ENCODE measurements at regions not wholly inside any gene's neighbourhood (a gene's known extent, or its start where the extent isn't known, plus 50 kb on each side); places are given as distances from the start of the nearest gene placed in this dataset.

GRCh38 chr2:225177098-225177497, 134.8 kb upstream of the DOCK10 start (continued):
- TF ChIP-seq CREM (IDR thresholded peaks at IDR 0.05; ENCODE audit: low read depth): no peak
- TF ChIP-seq PML (IDR thresholded peaks at IDR 0.05; ENCODE audit: low read length): no peak

GRCh38 chr2:225173909-225174308, 131.6 kb upstream of the DOCK10 start:
- ChIA-PET POLR2A (no interaction called here), CTCF (interaction anchor here (1.3 kb wide), 1 partner anchor 52 kb away, joined by 3 read pairs; no protein-coding TSS in a partner anchor), RAD21 (ENCODE audit: unreplicated experiment) (no interaction called here), SMC1A (ENCODE audit: uncharacterized antibody, unreplicated experiment) (interaction anchor here (0.9 kb wide), 1 partner anchor 16 kb away, joined by 3 read pairs; no protein-coding TSS in a partner anchor)
- DNase-seq (ENCODE audit: low read depth, low spot score) (no peak), ATAC-seq (no peak), FAIRE-seq (no peak)
- Histone ChIP-seq H3K4me2 (ENCODE audit: control insufficient read depth, insufficient read depth) (no peak overlapping the region), H2AFZ (ENCODE audit: control insufficient read depth, low read depth, low read length) (no peak overlapping the region), H3K27me3 (replicated peaks in 1 of 2; ENCODE audit: control insufficient read depth in 2 of 2, insufficient read depth in 2 of 2, low read length in 1 of 2) (no peaks in the 10 kb centered on the region), H3K27ac (ENCODE audit: control insufficient read depth, insufficient read depth) (no peak overlapping the region), H3K79me2 (ENCODE audit: control insufficient read depth, insufficient read depth, low read length) (no peaks in the 10 kb centered on the region), H3K9ac (ENCODE audit: control insufficient read depth, insufficient read depth, low read length) (no peak overlapping the region), H3K36me3 (ENCODE audit: control insufficient read depth in 2 of 2, insufficient read depth in 2 of 2, low read length in 1 of 2) (no peaks in the 10 kb centered on the region), H3K4me1 (ENCODE audit: control insufficient read depth, insufficient read depth, low read length) (no peaks in the 10 kb centered on the region), H3K4me3 (no peak overlapping the region), H4K20me1 (ENCODE audit: control insufficient read depth, insufficient read depth) (no peaks in the 10 kb centered on the region), H3K9me3 (replicated peaks; ENCODE audit: control insufficient read depth, insufficient read depth, low read length) (no peaks in the 10 kb centered on the region)
- intact Hi-C loops (cut with micrococcal nuclease; ENCODE audit: unreplicated experiment) (no loop called here), in situ Hi-C loops (cut with MboI) (no loop called here)
- TF ChIP-seq KAT2A (conservative IDR thresholded peaks at IDR 0.05; ENCODE audit: control insufficient read depth, low read depth, low read length) (no peak), RBBP5 (conservative IDR thresholded peaks at IDR 0.05) (no peak), RAD21 (IDR thresholded peaks at IDR 0.05; ENCODE audit: insufficient read depth, low read depth, low read length) (no peak), NFYA (IDR thresholded peaks at IDR 0.05; ENCODE audit: borderline replicate concordance, low read depth, low read length) (no peak), ESRRA (IDR thresholded peaks at IDR 0.05; ENCODE audit: low read length) (no peak), NBN (IDR thresholded peaks at IDR 0.05) (no peak), RCOR1 (conservative IDR thresholded peaks at IDR 0.05; ENCODE audit: low read depth, low read length) (no peak), EP300 (IDR thresholded peaks at IDR 0.05; ENCODE audit: borderline replicate concordance in 1 of 2, control insufficient read depth in 1 of 2, low read depth in 2 of 2, low read length in 2 of 2) (no peak), HSF1 (IDR thresholded peaks at IDR 0.05; ENCODE audit: low read depth, low read length) (no peak), PML (IDR thresholded peaks at IDR 0.05; ENCODE audit: low read length) (no peak), HCFC1 (IDR thresholded peaks at IDR 0.05; ENCODE audit: low read length) (no peak), NR2C2 (IDR thresholded peaks at IDR 0.05; ENCODE audit: borderline replicate concordance, control insufficient read depth, insufficient read length, low read depth) (no peak)
- no TSS peak for BruUV-seq (replicated peaks)
- WGBS (ENCODE audit: insufficient coverage, insufficient replicate concordance, low lambda C conversion rate, missing lambda C conversion rate): 58% methylated on average over 3 of the region's 3 CpGs
